Breast epithelium (tissue), 4 donors: ENCODE measurements at regions not wholly inside any gene's neighbourhood (a gene's known extent, or its start where the extent isn't known, plus 50 kb on each side); places are given as distances from the start of the nearest gene placed in this dataset.

Source experiments
- DNase-seq, 2 donors: peaks; one replicate each; pipeline ENCODE4 v3.0.0-alpha.2; 2019; ENCODE audit warnings: low spot score in 2 of 2
- H3K27ac ChIP-seq, 2 donors: fragments of 200-600 bp; sonication (generic) in 1 of 2; one replicate each; pipeline ENCODE4 v1.5.1; 2016 to 2019; ENCODE audit warnings: mild to moderate bottlenecking in 1 of 2
- H3K27me3 ChIP-seq, 2 donors: fragments of 200-600 bp; sonication (generic) in 1 of 2; one replicate each; pipeline versions ENCODE4 v1.5.1 to v1.6.0; 2017 to 2019; ENCODE audit warnings: control low read depth in 1 of 2, mild to moderate bottlenecking in 1 of 2
- H3K36me3 ChIP-seq: fragments of 200-600 bp; one replicate; pipeline ENCODE4 v1.5.1; 2019
- H3K4me1 ChIP-seq, 2 donors: fragments of 200-600 bp; sonication (generic); one replicate each; pipeline ENCODE4 v1.5.1; 2016 to 2019; ENCODE audit warnings: control low read depth in 1 of 2
- H3K4me3 ChIP-seq, 3 donors: fragments of 200-600 bp; sonication (generic); 1 replicate in 2 of 3; 2 replicates in 1 of 3; pipeline ENCODE4 v1.5.1; 2016 to 2019; ENCODE audit warnings: mild to moderate bottlenecking in 3 of 3, moderate library complexity in 2 of 3
- H3K9me3 ChIP-seq, 2 donors: fragments of 200-600 bp; sonication (generic) in 1 of 2; one replicate each; pipeline ENCODE4 v1.5.1; 2016 to 2019; ENCODE audit warnings: control low read depth in 1 of 2
- CTCF ChIP-seq, 3 donors: fragments of 450-650 bp; IDR thresholded peaks; one replicate each; pipeline ENCODE4 v1.5.1; 2016 to 2017; ENCODE audit warnings: antibody characterized with exemption in 3 of 3, mild to moderate bottlenecking in 3 of 3, moderate library complexity in 3 of 3
- POLR2A ChIP-seq: fragments of 450-650 bp; IDR thresholded peaks from one replicate; pipeline ENCODE4 v1.6.1; 2016; ENCODE audit warnings: antibody characterized with exemption, mild to moderate bottlenecking, moderate library complexity
- POLR2AphosphoS5 ChIP-seq, 3 donors: sonication (generic); formaldehyde crosslinking; IDR thresholded peaks; one replicate each; pipeline ENCODE4 v1.6.1; 2017; ENCODE audit warnings: antibody characterized with exemption in 3 of 3
- intact Hi-C: fragments of 100-400 bp; cut with DNase I; formaldehyde crosslinking; loops from one replicate; pipeline ENCODE4 v1.15.1; 2023; ENCODE audit warnings: low total_unique reads

DNA sequence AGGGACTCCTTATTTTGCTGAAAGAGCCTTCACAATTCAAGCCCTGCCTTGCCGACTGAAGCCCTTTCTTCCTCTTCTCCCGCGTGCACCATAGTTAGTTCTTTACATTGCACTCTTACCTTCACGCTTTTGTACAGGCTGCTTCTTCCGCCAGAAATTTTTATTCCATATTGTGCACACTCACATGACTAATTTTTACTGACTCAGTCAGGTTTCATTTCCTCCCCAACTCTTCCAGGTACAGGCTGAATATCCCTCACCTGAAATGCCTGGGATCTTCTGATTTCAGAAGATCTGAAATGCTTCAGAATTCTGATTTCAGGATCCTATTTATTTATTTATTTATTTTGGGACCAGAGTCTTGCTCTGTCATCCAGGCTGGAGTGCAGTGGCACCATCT is 172.8 kb downstream of the ZNF281 start:
- no peaks in the 10 kb centered on the region for H3K9me3 ChIP-seq
- TF ChIP-seq POLR2A = no peak
- no peak for TF ChIP-seq CTCF (IDR thresholded peaks at IDR 0.05)
- no peak for TF ChIP-seq POLR2AphosphoS5 (IDR thresholded peaks at IDR 0.05)
- intact Hi-C loops = no loop called here
- H3K4me1 ChIP-seq = no peaks in the 10 kb centered on the region
- DNase-seq = no peak
- no peak overlapping the region for H3K27ac ChIP-seq
- no peaks in the 10 kb centered on the region for H3K36me3 ChIP-seq
- H3K27me3 ChIP-seq = no peaks in the 10 kb centered on the region
- no peak overlapping the region for H3K4me3 ChIP-seq

GRCh38 chr1:200234938-200235337 is 174.9 kb downstream of the ZNF281 start:
- Histone ChIP-seq H3K27me3 (no peaks in the 10 kb centered on the region), H3K36me3 (no peaks in the 10 kb centered on the region), H3K4me1 (no peaks in the 10 kb centered on the region), H3K27ac (no peak overlapping the region), H3K9me3 (no peaks in the 10 kb centered on the region), H3K4me3 (no peak overlapping the region)
- DNase-seq = no peak
- TF ChIP-seq CTCF (IDR thresholded peaks at IDR 0.05) (no peak), POLR2A (no peak), POLR2AphosphoS5 (IDR thresholded peaks at IDR 0.05) (no peak)
- intact Hi-C loops = no loop called here

DNA sequence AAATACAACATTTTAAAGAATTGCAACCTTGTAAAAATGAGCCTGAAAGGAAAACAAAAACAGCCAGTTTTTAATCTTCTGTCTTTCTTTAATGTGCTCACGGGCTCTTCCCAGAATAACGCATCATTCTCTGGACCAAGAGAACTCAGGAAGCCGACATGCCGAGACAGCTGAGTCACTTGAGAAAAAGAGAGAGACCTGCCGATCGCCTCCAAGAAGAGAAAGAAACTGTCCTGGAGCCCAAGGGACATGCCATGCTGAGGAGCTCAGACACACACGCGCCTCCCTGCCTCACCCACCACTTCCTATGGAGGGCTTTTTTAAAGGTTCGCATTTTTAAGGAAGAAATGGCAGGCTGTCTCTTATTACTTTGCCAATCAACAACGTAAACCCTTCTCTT is 176.4 kb downstream of the ZNF281 start:
- Histone ChIP-seq H3K4me1 (no peaks in the 10 kb centered on the region), H3K36me3 (no peaks in the 10 kb centered on the region), H3K27ac (no peak overlapping the region), H3K27me3 (no peaks in the 10 kb centered on the region), H3K9me3 (no peaks in the 10 kb centered on the region), H3K4me3 (no peak overlapping the region)
- TF ChIP-seq CTCF (IDR thresholded peaks at IDR 0.05) = no peak
- intact Hi-C loops = no loop called here
- DNase-seq = no peak

GRCh38 chr1:200231787-200232231 is 178.0 kb downstream of the ZNF281 start:
- Histone ChIP-seq H3K4me1 (no peaks in the 10 kb centered on the region), H3K27me3 (peaks cover 0 to under 1% of the 10 kb centered on the region in 2 donors), H3K4me3 (no peak overlapping the region), H3K36me3 (no peaks in the 10 kb centered on the region), H3K27ac (no peak overlapping the region), H3K9me3 (no peaks in the 10 kb centered on the region)
- no peak for TF ChIP-seq CTCF (IDR thresholded peaks at IDR 0.05)
- TF ChIP-seq POLR2A = no peak
- no peak for TF ChIP-seq POLR2AphosphoS5 (IDR thresholded peaks at IDR 0.05)
- intact Hi-C loops = no loop called here
- no peak for DNase-seq

- H3K4me3 ChIP-seq = no peak overlapping the region
- no peak overlapping the region for H3K27ac ChIP-seq
- H3K4me1 ChIP-seq = no peaks in the 10 kb centered on the region
- H3K36me3 ChIP-seq = no peaks in the 10 kb centered on the region
- intact Hi-C loops = no loop called here
- peaks cover 0 to 4% of the 10 kb centered on the region in 2 donors for H3K27me3 ChIP-seq
- no peaks in the 10 kb centered on the region for H3K9me3 ChIP-seq
- no peak for DNase-seq
- TF ChIP-seq POLR2AphosphoS5 (IDR thresholded peaks at IDR 0.05) (no peak), POLR2A (no peak), CTCF (IDR thresholded peaks at IDR 0.05) (no peak)
These were observed 179.2 kb downstream of the ZNF281 start for GRCh38 chr1:200230671-200231070.
